HepG2 (cell line): ENCODE measurements at regions not wholly inside any gene's neighbourhood (a gene's known extent, or its start where the extent isn't known, plus 50 kb on each side); places are given as distances from the start of the nearest gene placed in this dataset.

Experiments
- BHLHE40 ChIP-seq: IDR thresholded peaks from 2 replicates; pipeline ENCODE4 v1.6.1; 2011; ENCODE audit warnings: low read length, improper control_type of control experiment
- CTCF ChIP-seq: sonication (generic); formaldehyde crosslinking; IDR thresholded peaks from 2 replicates; pipeline ENCODE4 v1.5.0; 2020; ENCODE audit warnings: mild to moderate bottlenecking, missing genetic modification reagents, moderate library complexity
- FOXA3 ChIP-seq: IDR thresholded peaks from 2 replicates; pipeline ENCODE4 v1.6.1; 2016; ENCODE audit warnings: missing genetic modification reagents, missing compliant biosample characterization
- FOXJ3 ChIP-seq: sonication (generic); formaldehyde crosslinking; IDR thresholded peaks from 2 replicates; pipeline ENCODE4 v1.4.0; 2020; ENCODE audit warnings: missing genetic modification reagents, mild to moderate bottlenecking, borderline replicate concordance
- MAX ChIP-seq: IDR thresholded peaks from 2 replicates; pipeline ENCODE4 v1.6.1; 2012; ENCODE audit warnings: inconsistent platforms
- MEF2D ChIP-seq: sonication (generic); formaldehyde crosslinking; IDR thresholded peaks from 2 replicates; pipeline ENCODE4 v1.5.1; 2020; ENCODE audit warnings: mild to moderate bottlenecking, missing genetic modification reagents
- POLR2A ChIP-seq, 2 experiments: IDR thresholded peaks; 2 replicates each; pipeline ENCODE4 v1.6.1; 2011; ENCODE audit warnings: low read depth in 2 of 2, low read length in 2 of 2, mild to moderate bottlenecking in 1 of 2, moderate library complexity in 1 of 2; ENCODE audit not compliant: insufficient read depth in 1 of 2
- SP2 ChIP-seq: sonication (generic); formaldehyde crosslinking; IDR thresholded peaks from 2 replicates; pipeline ENCODE4 v1.5.1; 2020; ENCODE audit warnings: mild to moderate bottlenecking, missing genetic modification reagents

- TF ChIP-seq POLR2A (IDR thresholded peaks at IDR 0.05; ENCODE audit: insufficient read depth in 1 of 2, low read depth in 2 of 2, low read length in 2 of 2) (no peak), BHLHE40 (no peak), SP2 (CRISPR knock-in tag) (no peak), CTCF (CRISPR knock-in tag) (no peak), FOXA3 (CRISPR knock-in tag) (no peak), MAX (no peak), FOXJ3 (CRISPR knock-in tag) (no peak), MEF2D (no peak)
Observed at GRCh38 chr7:28350662-28351061, 61.7 kb upstream of the CREB5 start.
